ENCODE measurements at regions not wholly inside any gene's neighbourhood (a gene's known extent, or its start where the extent isn't known, plus 50 kb on each side); places are given as distances from the start of the nearest gene placed in this dataset.

GRCh38 chr4:31702326-31702725, 982.2 kb downstream of the PCDH7 start:
- H3K27ac Mint-ChIP-seq, result no peak overlapping the region
- Histone ChIP-seq H3K27me3 (ENCODE audit: control insufficient read depth, insufficient read depth, low read length) (no peaks in the 10 kb centered on the region), H3K4me1 (ENCODE audit: control insufficient read depth, insufficient read depth, low read length) (no peaks in the 10 kb centered on the region), H3K36me3 (ENCODE audit: control insufficient read depth, insufficient read depth, low read length) (no peaks in the 10 kb centered on the region), H3K4me3 (ENCODE audit: low read length) (no peak overlapping the region), H3K9me3 (ENCODE audit: control insufficient read depth, insufficient read depth, low read length) (peaks cover 4% of the 10 kb centered on the region), H3K27ac (ENCODE audit: low read length) (no peak overlapping the region)
- H3K4me1 Mint-ChIP-seq, result no peaks in the 10 kb centered on the region
- peaks cover 12% of the 10 kb centered on the region for H3K36me3 Mint-ChIP-seq
- no peak for TF ChIP-seq CTCF (IDR thresholded peaks at IDR 0.05)
- H3K9me3 Mint-ChIP-seq, result peaks cover 11 to 25% of the 10 kb centered on the region in 2 donors
- DNase-seq (no peak), ATAC-seq (no peak)
- no peak overlapping the region for H3K4me3 Mint-ChIP-seq
- no peaks in the 10 kb centered on the region for H3K27me3 Mint-ChIP-seq (ENCODE audit: low read depth in 2 of 2)
- WGBS (ENCODE audit: insufficient coverage), result 71% methylated on average over 1 of the region's 2 CpGs
- intact Hi-C loops (cut with micrococcal nuclease), result no loop called here

DNA sequence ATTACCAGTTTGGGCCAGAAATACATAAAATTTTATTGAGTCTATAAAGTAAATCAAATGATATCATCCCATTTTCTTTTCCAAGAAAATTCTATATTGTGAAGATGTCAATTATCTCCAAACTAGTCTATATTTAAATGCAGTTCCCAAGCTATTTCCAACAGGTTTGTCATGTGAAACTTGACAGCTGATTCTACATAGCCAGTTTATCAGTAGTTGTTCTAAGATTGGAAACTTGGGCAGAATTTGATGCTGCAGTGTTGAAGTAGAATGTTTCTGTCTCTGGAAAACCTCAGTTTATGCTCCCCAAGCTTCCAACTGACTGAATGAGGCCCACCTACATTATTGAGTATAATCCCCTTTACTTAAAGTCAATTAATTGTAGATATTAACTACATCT, 994.1 kb downstream of the PCDH7 start:
- Mint-ChIP-seq H3K27ac (no peak overlapping the region), H3K36me3 (no peaks in the 10 kb centered on the region), H3K4me3 (no peak overlapping the region), H3K4me1 (no peaks in the 10 kb centered on the region), H3K9me3 (peaks cover 11 to 16% of the 10 kb centered on the region in 2 donors), H3K27me3 (ENCODE audit: low read depth in 2 of 2) (no peaks in the 10 kb centered on the region)
- Histone ChIP-seq H3K9me3 (ENCODE audit: control insufficient read depth, insufficient read depth, low read length) (no peaks in the 10 kb centered on the region), H3K27ac (ENCODE audit: low read length) (no peak overlapping the region), H3K36me3 (ENCODE audit: control insufficient read depth, insufficient read depth, low read length) (no peaks in the 10 kb centered on the region), H3K4me3 (ENCODE audit: low read length) (no peak overlapping the region), H3K27me3 (ENCODE audit: control insufficient read depth, insufficient read depth, low read length) (no peaks in the 10 kb centered on the region), H3K4me1 (ENCODE audit: control insufficient read depth, insufficient read depth, low read length) (no peaks in the 10 kb centered on the region)
- ATAC-seq (no peak), DNase-seq (no peak)
- no peak for TF ChIP-seq CTCF (IDR thresholded peaks at IDR 0.05)
- intact Hi-C loops (cut with micrococcal nuclease), result no loop called here

DNA sequence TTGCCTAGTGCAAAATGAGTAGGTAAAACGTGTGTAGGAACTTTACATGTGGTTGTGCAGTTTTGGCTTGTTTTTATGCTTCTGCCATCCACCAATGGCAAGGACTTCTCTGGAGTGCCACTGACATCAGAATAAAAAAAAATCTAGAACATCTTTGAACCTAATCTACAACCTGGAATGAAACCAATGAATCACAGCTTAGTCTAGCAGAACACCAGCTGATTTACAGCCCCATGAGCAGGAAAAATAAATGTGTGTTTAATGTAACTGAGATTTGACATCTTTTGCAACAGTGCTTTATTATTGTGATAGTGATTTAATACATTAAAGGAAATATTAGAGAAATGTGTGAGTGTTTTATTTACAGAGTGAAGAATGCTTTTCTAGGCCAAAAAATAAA, 995.1 kb downstream of the PCDH7 start:
- H3K4me1 Mint-ChIP-seq, result no peaks in the 10 kb centered on the region
- TF ChIP-seq CTCF (IDR thresholded peaks at IDR 0.05), result no peak
- no peak for ATAC-seq
- no peak for DNase-seq
- peaks cover 9 to 11% of the 10 kb centered on the region in 2 donors for H3K9me3 Mint-ChIP-seq
- intact Hi-C loops (cut with micrococcal nuclease), result no loop called here
- 36% methylated on average over 1 of the region's 1 CpG for WGBS (ENCODE audit: insufficient coverage)
- no peaks in the 10 kb centered on the region for H3K4me1 ChIP-seq (ENCODE audit: control insufficient read depth, insufficient read depth, low read length)
- no peaks in the 10 kb centered on the region for H3K9me3 ChIP-seq (ENCODE audit: control insufficient read depth, insufficient read depth, low read length)
- no peak overlapping the region for H3K4me3 ChIP-seq (ENCODE audit: low read length)
- H3K27ac ChIP-seq (ENCODE audit: low read length), result no peak overlapping the region
- no peaks in the 10 kb centered on the region for H3K27me3 ChIP-seq (ENCODE audit: control insufficient read depth, insufficient read depth, low read length)
- no peaks in the 10 kb centered on the region for H3K27me3 Mint-ChIP-seq (ENCODE audit: low read depth in 2 of 2)
- H3K36me3 Mint-ChIP-seq, result no peaks in the 10 kb centered on the region
- H3K4me3 Mint-ChIP-seq, result no peak overlapping the region
- H3K36me3 ChIP-seq (ENCODE audit: control insufficient read depth, insufficient read depth, low read length), result no peaks in the 10 kb centered on the region
- H3K27ac Mint-ChIP-seq, result no peak overlapping the region

GRCh38 chr4:31727030-31727429, 1006.9 kb downstream of the PCDH7 start:
- ATAC-seq (no peak), DNase-seq (no peak)
- intact Hi-C loops (cut with micrococcal nuclease), result no loop called here
- H3K4me1 ChIP-seq (ENCODE audit: control insufficient read depth, insufficient read depth, low read length), result no peaks in the 10 kb centered on the region
- no CpG with 5 or more reads among the region's 1 CpG for WGBS (ENCODE audit: insufficient coverage)
- H3K4me1 Mint-ChIP-seq, result no peaks in the 10 kb centered on the region
- no peak overlapping the region for H3K4me3 ChIP-seq (ENCODE audit: low read length)
- H3K27me3 ChIP-seq (ENCODE audit: control insufficient read depth, insufficient read depth, low read length), result no peaks in the 10 kb centered on the region
- no peaks in the 10 kb centered on the region for H3K9me3 ChIP-seq (ENCODE audit: control insufficient read depth, insufficient read depth, low read length)
- H3K36me3 ChIP-seq (ENCODE audit: control insufficient read depth, insufficient read depth, low read length), result no peaks in the 10 kb centered on the region
- H3K27ac ChIP-seq (ENCODE audit: low read length), result no peak overlapping the region
- no peaks in the 10 kb centered on the region for H3K27me3 Mint-ChIP-seq (ENCODE audit: low read depth in 2 of 2)
- H3K4me3 Mint-ChIP-seq, result no peak overlapping the region
- no peak for TF ChIP-seq CTCF (IDR thresholded peaks at IDR 0.05)
- no peaks in the 10 kb centered on the region for H3K36me3 Mint-ChIP-seq
- no peak overlapping the region for H3K27ac Mint-ChIP-seq
- H3K9me3 Mint-ChIP-seq, result peaks cover 8 to 12% of the 10 kb centered on the region in 2 donors

Data from natural killer cell (primary cell).